ENCODE measurements at regions not wholly inside any gene's neighbourhood (a gene's known extent, or its start where the extent isn't known, plus 50 kb on each side); places are given as distances from the start of the nearest gene placed in this dataset.
"Not testable (repeated sequence)": the region's sequence is repeated elsewhere in the genome, so short reads cannot be mapped to it uniquely, and the experiment has no call there.

DNA sequence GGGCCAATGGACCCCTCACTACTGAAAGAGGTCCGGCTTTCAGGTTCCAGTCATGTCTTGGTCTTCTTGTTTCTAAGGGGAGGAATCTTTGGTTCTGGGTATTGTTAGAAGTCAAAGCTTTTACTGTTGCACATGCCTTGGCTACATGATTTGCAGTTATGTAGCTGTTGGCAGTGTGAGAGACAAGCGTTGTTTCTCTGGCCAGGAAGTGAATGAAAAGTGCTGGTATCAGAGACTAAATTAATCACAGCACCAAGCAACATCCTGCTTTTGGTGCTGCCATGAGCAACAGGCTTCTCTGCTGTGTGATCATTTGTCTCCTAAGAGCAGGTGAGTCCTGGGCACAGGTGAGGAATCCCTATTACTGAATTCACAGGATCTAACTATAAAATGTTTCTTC is 100.1 kb upstream of the PRSS3 start:
- no peak for DNase-seq (ENCODE audit: low read depth)

DNA sequence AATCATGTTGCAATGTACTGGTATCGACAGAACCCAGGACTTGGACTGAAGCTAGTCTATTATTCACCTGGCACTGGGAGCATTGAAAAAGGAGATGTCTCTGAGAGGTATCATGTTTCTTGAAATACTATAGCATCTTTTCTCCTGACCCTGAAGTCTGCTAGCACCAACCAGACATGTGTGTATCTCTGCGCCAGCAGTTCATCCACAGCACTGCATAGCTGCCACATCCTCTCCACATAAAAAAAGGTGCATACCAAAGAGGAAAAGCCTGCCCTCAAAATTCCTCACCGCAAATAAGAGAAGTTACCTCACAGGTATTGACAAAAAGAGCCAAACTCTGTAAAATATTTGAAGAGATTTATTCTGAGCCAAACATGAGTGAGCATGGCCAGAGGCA is 99.5 kb upstream of the PRSS3 start:
- no peak for DNase-seq (ENCODE audit: low read depth)

DNA sequence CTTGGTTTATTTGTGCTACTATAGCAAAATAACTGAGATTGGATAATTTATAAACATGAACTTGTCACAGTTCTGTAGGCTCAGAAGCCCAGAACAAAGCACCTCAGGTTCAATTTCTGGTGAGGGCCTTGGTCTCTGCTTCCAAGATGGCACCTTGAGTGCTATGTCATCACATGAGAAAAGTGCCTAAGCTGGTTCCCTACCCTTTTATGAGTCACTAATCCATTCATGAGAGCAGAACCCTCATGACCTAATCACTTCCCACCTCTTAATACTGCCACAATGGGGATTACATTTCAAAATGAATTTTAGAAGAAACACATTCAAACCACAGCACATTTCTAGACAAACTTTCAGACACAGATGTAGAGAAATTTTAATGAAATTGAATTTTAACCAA is 98.2 kb upstream of the PRSS3 start:
- DNase-seq (ENCODE audit: low read depth): no peak

DNA sequence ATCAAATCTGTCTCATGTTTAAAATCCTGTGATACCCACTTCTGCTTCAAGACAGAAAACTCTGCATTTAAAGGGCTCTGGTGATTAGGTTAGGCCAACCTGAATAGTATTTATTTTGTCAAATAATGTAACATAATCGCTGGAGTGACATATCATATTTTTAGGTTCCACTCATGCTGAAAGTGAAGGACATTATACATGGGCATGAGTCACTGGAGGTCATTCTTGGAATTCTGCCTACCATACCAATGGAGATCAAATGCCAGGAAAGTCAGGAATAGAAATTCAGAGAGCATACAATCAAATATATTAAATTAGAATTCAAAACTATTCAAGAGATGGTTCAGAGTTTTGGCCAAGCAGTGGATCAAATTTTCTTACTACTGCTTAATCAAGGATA is 97.1 kb upstream of the PRSS3 start:
- peak; percentile 3 for DNase-seq (ENCODE audit: low read depth)

DNA sequence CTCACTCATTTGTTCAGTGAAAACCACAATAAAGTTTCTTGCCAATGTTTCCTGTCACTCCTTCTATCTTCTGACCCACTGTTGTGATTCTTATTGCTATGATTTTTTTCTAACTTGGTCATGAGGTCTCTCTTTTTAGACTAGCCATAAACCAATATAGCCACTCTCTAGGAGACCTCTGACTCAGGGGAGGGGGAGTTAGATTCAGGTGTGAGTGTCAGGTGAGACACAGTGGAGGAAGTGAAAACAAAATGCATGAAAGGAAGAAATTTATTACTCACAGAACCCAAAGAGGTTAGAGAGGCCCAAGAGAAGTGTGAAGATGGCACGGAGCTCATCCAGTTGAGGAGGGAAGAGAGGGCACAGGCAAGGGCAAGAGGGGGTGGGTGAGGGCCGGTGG is 94.4 kb upstream of the PRSS3 start:
- DNase-seq (ENCODE audit: low read depth): not testable (repeated sequence)

DNA sequence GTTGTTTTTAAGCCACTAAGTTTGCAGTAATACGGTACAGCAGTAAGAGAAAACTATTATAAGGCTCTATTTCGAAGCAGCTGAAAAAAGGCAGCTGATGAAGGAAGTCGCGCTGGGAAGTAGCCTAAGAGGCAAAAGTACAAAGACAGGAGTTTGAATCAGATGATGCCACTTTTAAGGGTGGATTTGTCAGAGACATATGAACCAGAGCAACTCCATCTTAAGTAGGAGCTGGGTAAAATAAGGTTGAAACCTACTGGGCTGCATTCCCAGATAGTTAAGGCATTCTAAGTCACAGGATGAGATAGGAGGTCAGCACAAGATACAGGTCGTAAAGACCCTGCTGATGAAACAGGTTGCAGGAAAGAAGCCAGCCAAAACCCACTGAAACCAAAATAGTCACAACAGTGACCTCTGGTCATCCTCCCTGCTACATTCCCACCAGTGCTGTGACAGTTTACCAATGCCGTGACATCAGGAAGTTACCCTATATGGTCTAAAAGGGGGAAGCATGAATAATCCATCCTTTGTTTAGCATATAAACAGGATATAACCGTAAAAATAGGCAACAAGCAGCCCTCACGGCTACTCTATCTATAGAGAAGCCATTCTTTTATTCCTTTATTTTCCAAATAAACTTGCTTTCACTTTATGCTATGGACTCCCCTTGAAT is 91.8 kb upstream of the PRSS3 start:
- no peak for DNase-seq (ENCODE audit: low read depth)

DNA sequence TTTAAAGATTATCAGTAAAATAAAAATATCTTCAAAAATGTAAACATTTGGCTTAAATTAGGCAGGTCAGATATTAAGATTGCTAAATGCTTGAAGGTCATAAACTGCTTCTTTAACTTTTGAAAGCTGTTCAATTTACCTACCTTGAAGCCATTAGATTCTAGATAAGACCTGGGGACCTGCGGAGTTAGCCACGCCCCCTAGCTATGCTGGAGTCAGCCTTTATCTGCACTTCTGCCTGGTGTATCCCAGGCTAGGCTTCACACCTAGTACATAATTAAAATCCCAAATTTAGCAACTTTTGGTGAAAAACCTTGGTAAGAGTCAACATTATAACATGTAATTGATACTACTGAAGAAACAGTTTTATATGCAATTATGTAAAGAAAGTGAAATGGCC is 89.9 kb upstream of the PRSS3 start:
- DNase-seq (ENCODE audit: low read depth): not testable (repeated sequence)

DNA sequence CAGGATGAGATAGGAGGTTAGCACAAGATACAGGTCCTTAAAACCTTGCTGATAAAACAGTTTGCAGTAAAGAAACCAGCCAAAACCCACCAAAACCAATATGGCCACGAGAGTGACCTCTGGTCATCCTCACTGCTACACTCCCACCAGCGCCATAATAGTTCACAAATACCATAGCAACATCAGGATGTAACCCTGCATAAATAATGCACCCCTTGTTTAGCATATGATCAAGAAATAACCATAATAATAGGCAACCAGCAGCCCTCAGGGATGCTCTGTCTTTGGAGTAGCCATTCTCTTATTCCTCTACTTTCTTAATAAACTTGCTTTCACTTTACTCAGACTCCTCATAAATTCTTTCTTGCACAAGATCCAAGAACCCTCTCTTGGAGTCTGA is 86.9 kb upstream of the PRSS3 start:
- DNase-seq (ENCODE audit: low read depth): no peak

DNA sequence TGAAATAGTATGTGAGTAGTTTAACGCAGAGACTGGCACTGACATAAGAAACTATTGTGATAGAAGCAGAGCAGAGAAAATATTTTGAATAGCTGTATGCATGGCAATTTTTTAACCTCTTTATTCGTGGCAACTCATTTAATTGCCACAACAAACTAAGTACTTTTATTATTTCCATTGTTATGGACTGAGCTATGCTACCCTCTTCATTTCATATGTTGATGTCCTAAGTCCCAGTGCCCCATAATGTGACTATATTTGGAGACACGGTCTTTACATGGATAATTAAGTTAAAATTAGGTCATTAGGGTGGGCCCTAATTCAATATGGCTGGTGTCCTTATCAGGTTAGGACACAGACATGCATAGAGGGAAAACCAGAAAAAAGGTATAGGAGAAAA is 86.1 kb upstream of the PRSS3 start:
- DNase-seq (ENCODE audit: low read depth): no peak

DNA sequence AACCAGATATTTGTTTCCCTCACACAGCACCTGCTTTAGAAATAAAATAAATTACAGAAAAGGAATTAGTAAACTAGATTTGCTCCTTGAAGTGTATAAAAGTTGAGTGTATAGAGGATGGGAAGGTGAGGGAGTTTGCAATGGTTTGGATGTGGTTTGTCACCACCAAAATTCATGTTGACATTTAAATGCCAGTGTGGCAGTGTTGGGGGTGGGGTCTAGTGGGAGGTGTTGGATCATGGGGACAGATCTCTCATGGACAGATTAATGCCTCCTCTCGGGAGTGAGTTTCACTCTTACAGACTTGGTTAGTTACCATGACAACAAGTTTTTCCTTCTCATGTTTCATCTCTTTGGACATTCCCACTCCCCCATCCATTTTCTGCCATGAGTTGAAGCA is 83.9 kb upstream of the PRSS3 start:
- not testable (repeated sequence) for DNase-seq (ENCODE audit: low read depth)

DNA sequence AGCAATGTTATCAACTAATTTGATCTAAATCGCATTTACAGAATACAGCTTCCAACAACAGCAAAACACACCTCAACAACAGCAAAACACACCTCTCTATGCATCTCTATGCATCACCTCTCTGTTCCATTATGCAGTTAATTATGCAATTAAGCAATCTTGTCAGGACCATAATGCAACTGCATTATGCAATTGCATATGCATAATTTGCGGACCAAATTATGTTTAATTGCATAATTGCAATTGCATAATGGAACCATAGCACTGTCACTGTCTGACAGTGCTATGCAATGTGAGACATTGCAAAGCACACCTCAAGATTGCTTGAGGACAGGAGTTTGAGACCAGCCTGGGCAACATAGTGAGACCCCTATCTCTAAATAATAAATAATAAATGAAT is 80.4 kb upstream of the PRSS3 start:
- DNase-seq (ENCODE audit: low read depth): no peak

DNA sequence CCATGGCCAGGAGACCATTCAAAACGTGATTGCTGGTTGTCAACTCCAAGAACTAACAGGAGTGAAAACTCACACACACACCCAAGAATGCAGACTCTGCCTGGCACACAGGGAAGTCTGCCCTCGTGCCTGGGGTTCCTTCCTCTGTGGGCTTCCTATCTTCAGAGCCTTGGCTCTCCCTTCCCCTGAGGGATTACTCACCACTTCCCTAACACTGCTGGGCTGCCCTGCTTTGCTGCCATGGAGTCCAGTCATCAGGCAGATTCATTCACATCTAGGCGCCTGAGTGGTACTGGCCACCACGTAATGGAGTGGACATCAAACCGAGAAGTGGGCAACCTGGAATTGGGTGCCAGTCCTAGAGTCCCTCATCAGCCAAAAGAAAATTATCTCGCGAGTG is 76.4 kb upstream of the PRSS3 start:
- no peak for DNase-seq (ENCODE audit: low read depth)

DNA sequence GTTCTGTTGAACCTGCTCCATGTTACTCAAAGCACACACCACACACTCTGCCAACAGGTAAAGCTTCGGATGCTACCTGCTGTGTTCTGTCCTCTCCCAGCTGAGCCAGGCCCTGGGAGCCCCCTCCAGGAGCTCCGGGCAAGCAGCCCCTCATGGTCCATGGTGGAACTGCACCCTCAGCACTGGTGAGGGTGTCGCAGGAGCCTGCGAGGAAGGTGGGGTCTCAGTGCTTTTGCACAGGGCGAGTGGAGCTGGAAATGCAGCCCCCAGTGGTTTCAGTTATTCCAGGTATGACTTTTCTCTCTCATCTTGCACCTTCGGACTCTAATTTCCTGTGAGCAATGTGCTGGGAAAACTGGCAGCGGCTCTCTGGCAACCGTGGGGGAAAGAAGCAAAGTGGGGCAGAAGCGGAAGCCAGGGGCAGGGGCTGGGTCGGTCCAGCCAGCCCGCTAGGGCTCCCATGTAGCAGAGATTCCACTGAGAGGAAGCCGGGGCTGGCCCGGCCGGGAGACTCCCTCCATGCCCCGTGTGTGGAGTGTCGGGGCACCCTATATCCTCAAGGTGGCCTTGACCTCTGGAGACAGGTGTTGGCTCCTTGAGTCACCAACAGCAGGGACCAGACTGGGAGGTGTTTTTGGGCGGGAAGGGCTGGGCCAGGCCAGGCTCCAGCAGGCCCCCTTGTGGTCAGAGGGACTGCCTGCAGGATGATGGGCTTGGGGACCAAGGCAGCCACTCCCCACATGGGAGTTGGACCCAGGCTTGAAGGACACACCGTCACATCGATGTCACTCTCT is 75.6 kb upstream of the PRSS3 start:
- no peak for DNase-seq (ENCODE audit: low read depth)

DNA sequence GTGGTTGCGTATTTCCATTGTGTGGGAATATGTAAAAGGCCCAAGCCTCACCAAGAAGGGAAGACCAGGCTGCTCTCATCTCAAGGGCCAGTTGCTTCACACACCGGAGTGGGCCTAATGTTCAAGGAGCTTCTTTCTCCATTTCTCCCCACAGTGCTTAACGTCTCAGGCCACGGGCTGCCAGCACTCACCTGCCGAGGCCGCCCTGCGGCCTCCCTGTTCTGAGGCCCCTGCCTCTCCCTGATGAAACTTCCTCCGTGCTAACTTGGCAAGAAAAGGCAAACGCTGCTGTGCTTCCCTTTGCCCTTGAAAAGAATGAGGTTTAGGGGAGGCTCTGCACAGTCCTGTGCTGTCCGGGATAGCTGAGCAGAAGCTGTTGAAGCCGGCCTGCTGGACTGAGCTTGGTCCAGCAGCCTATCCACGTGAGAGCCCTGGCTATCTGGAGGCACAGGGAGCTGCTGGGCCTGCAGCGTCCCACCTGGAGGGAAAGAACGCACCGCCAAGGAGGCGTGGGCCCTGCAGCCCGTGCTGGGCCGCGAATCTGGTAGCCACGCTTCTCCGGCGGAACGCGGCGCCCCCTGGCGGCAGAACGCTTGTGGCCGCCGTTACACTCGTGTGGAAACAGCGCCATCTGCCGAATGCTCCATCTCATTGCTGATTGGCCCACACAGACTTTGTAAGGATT is 73.5 kb upstream of the PRSS3 start:
- DNase-seq (ENCODE audit: low read depth): peak; percentile 57

DNA sequence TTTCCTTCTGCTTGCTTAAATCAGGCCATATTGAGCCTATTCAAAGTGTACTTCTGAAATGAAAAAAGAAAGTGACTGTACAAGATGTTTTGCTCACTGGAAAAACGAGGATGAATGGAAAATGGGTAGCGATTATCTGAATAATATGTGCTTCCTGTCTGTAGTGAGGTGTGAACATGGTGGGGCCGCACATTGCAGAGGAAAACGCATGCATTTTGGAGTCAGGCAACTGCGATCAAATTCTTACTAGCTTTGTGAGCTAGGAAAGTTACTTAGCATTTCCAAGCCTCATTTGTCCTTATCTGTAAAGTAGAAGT is 73.0 kb upstream of the PRSS3 start:
- DNase-seq (ENCODE audit: low read depth): no peak

DNA sequence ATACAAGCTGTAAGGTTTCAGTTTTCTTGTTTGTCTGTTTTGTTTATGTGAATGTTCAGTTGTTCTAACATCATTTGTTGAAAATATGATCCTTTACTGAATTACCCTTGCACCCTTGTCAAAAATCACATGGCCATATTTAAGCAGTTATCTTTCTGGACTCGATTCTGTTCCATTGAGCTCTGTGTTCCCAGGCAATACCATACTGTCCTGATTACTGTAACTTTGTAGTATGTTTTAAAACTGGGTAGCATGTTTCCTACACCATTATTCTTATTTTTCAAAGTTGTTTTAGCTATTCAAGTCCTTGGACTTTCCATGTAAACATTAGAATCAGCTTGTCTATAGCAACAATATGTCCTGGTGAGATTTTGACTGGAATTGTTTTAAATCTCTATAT is 66.7 kb upstream of the PRSS3 start:
- DNase-seq (ENCODE audit: low read depth): no peak

DNA sequence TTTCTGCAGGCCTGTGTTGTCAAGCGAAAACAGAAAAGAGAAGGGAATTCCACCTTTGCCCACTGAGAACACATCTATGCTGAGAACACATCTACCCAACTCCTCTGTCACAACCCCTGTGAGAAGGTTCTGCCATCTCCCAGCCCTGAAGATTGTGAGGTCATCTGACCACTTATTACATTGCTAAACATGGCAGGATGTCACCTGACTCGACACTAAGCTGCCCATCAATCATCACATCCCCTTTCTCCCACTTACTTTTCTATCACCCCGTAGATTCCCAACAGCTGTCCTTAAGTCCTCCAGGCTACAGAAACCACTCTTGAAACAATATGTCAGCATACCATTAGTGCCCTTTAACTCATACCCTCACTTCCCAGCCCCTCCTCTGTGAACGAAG is 64.2 kb upstream of the PRSS3 start:
- no peak for DNase-seq (ENCODE audit: low read depth)

DNA sequence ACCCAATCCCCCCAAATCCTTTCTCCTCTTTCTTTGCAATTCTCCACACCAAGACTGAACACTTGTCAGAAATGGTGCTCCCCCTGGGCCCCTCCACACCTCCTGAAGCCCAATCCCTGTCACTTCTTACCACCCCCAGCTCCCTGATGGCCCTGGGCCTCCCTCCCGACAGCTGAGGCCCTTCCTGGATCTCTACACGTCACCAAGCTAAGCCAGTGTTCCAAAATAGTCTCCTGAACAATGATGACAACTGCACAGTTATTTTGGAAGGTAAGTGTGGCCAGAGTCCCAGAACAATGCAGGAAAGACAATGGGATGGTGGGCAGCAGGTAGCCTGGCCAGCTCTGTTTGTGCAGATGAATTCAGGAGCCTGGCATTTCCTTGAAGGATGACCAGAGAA is 63.7 kb upstream of the PRSS3 start:
- no peak for DNase-seq (ENCODE audit: low read depth)

DNA sequence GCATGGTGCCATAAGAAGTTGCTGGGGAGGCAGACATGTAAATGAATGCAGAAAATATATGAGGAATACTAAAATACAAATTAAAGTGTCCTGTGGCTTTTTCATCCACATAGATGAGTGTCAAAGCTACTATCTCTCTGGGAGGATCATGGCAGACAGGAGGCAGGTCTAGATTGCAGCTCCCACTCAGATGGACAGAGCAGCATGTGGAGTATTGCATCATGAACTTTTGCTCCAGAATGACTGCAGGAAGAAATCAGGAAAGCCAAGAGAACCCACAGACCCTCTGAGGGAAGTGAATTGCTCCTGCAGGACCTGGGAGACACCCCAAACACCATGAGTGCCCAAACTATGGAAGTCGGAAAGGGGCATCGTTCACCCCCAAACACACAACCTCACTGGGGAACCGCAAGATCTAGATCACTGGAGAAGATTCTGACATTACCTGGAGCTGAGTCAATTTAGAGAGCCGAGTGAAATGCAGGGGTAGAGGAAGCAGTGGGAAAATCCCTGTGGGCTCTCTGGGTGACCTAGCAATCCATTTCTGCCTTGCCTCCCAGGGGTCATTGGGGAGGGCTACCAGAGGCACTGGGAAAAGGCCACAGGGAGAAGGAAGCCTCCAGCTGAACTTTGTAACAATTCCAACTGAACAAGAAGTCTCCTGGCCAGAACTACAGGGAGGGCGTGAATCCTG is 61.0 kb upstream of the PRSS3 start:
- DNase-seq (ENCODE audit: low read depth): peak; percentile 23

DNA sequence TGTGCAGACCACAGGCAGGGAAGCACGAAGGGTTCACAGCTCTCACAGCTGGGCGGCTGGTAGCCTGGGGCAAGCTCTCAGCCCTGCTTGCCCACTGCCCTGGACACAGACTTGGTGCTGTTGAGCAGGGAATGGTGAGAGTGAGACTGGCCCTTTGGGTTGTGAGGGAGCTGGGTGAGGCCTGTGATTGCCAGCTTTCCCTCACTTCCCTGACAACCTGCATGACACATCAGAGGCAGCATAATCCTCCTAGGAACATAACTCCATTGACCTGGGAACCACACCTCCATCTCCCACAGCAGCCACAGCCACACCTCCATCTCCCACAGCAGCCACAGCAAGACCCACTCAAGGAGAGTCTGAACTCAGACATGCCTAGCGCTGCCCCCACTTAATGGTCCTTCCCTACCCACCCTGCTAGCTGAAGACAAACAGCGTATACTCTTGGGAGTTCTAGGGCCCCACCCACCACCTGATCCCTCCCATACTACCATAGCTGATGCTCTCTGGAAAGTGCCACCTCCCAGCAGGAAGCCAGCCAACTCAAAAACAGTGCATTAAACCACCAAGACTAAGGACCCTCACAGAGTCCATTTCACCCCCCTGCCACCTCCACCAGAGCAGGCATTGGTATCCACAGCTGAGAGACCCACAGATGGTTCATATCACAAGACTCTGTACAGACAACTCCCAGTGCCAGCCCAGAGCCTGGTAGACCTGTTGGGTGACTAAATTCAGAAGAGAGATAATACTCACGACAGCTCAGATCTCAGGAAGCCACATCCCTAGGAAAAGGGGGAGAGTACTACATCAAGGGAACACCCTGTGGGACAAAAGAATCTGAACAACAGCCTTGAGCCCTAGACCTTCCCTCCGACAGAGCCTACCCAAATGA is 60.2 kb upstream of the PRSS3 start:
- DNase-seq (ENCODE audit: low read depth): not testable (repeated sequence)

DNA sequence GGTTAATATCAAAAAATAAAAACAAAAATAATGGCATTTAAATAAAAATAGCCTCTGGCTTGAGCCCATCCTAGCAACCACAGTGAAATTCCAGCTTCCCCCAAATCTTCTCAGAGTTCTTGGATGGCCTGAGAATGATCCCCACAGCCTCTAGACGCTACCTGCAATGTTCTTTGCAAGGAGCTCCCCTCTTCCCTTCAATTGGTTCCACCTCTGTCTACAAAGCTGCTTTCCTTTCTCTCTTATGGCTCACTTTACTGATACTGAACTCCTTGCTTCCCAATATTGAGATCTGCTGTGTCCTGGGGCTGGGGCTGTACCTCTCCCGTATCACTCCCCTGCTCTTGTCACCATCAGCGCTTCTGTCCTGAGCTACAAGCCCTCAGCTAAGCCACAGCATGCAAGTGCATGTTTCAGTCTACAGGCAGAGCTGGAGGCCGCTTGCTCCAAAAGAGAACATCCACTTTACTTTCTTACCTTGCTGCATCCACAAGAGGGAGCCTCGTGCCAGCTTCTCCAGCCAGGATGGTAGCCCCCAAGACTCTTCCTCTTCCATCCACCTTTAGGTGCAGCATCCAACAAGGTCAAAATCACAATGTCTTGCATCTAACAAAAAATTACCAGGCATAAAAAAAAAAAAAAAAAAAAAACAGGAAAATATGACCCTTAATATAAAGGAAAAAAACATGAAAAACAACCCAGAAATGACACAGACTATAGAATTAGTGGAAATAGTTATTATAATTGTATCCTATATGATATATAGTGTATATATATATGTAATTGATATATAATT is 57.4 kb upstream of the PRSS3 start:
- peak; percentile 52 for DNase-seq (ENCODE audit: low read depth)

Data from renal cortical epithelial cell (primary cell).